ENCODE measurements at regions not wholly inside any gene's neighbourhood (a gene's known extent, or its start where the extent isn't known, plus 50 kb on each side); places are given as distances from the start of the nearest gene placed in this dataset.

DNA sequence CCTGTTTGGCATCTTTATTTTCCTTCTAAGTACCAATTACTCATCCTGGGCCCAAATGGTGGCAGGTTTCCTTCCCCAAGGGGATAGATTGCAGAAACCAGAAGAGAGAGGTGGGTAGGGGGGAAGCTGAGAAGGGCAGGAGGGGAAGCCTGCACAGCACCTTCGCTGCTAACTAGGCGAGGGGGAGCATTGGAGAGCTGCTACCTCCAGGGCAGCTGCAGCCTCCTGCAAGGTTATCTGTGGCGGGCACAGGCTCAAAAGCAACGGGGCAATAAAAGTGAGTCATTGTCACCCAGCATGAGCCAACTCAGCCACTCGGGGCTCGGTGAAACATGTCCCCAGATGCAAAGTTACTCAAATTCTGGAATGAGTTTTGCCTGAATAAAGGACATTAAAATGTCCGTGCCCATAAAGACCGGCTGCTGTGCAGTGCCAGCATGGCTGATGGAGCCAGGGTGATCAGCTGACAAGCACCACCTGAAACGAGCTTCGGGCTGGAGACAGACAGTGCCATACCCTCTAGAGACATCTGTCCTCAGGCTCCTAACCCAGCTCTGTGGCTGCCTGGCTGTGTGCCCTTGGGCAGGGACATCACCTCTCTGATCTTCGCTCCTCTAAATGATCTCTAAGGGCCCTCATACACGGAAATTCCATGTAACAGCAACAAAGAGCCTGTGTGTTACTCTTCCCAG is 68.1 kb upstream of the GRIN2A start:
- H3K9me2 ChIP-seq (ENCODE audit: insufficient read depth, low read length): no peaks in the 10 kb centered on the region
- H3K4me2 ChIP-seq (ENCODE audit: low read length): no peak overlapping the region
- H3K36me3 ChIP-seq (ENCODE audit: insufficient read depth, low read length): no peaks in the 10 kb centered on the region
- TF ChIP-seq, protein P1, sequence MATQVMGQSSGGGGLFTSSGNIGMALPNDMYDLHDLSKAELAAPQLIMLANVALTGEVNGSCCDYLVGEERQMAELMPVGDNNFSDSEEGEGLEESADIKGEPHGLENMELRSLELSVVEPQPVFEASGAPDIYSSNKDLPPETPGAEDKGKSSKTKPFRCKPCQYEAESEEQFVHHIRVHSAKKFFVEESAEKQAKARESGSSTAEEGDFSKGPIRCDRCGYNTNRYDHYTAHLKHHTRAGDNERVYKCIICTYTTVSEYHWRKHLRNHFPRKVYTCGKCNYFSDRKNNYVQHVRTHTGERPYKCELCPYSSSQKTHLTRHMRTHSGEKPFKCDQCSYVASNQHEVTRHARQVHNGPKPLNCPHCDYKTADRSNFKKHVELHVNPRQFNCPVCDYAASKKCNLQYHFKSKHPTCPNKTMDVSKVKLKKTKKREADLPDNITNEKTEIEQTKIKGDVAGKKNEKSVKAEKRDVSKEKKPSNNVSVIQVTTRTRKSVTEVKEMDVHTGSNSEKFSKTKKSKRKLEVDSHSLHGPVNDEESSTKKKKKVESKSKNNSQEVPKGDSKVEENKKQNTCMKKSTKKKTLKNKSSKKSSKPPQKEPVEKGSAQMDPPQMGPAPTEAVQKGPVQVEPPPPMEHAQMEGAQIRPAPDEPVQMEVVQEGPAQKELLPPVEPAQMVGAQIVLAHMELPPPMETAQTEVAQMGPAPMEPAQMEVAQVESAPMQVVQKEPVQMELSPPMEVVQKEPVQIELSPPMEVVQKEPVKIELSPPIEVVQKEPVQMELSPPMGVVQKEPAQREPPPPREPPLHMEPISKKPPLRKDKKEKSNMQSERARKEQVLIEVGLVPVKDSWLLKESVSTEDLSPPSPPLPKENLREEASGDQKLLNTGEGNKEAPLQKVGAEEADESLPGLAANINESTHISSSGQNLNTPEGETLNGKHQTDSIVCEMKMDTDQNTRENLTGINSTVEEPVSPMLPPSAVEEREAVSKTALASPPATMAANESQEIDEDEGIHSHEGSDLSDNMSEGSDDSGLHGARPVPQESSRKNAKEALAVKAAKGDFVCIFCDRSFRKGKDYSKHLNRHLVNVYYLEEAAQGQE (IDR thresholded peaks at IDR 0.05; ENCODE audit: borderline replicate concordance): no peak
- TF ChIP-seq MXI1 (conservative IDR thresholded peaks at IDR 0.05; ENCODE audit: poor library complexity, severe bottlenecking): no peak
- TF ChIP-seq EZH2 (IDR thresholded peaks at IDR 0.05; ENCODE audit: borderline replicate concordance, insufficient read depth, low read length, poor library complexity, severe bottlenecking): no peak
- TF ChIP-seq, protein P2, sequence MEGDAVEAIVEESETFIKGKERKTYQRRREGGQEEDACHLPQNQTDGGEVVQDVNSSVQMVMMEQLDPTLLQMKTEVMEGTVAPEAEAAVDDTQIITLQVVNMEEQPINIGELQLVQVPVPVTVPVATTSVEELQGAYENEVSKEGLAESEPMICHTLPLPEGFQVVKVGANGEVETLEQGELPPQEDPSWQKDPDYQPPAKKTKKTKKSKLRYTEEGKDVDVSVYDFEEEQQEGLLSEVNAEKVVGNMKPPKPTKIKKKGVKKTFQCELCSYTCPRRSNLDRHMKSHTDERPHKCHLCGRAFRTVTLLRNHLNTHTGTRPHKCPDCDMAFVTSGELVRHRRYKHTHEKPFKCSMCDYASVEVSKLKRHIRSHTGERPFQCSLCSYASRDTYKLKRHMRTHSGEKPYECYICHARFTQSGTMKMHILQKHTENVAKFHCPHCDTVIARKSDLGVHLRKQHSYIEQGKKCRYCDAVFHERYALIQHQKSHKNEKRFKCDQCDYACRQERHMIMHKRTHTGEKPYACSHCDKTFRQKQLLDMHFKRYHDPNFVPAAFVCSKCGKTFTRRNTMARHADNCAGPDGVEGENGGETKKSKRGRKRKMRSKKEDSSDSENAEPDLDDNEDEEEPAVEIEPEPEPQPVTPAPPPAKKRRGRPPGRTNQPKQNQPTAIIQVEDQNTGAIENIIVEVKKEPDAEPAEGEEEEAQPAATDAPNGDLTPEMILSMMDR (IDR thresholded peaks at IDR 0.05; ENCODE audit: poor library complexity, severe bottlenecking): no peak
- TF ChIP-seq POLR2AphosphoS5 (IDR thresholded peaks at IDR 0.05): no peak
- TF ChIP-seq RAD21 (conservative IDR thresholded peaks at IDR 0.05): no peak
- TF ChIP-seq TAF1 (IDR thresholded peaks at IDR 0.05; ENCODE audit: low read depth): no peak
- no peak for TF ChIP-seq EP300 (conservative IDR thresholded peaks at IDR 0.05; ENCODE audit: poor library complexity, severe bottlenecking)
- no peak for TF ChIP-seq SMC3 (conservative IDR thresholded peaks at IDR 0.05; ENCODE audit: poor library complexity)
- H3K79me2 ChIP-seq (replicated peaks; ENCODE audit: insufficient read depth, low read length): no peaks in the 10 kb centered on the region
- H3K27ac ChIP-seq (ENCODE audit: low read length): no peak overlapping the region
- H3K27me3 ChIP-seq (ENCODE audit: insufficient read depth, low read depth, low read length): no peaks in the 10 kb centered on the region
- no peak overlapping the region for H3K9ac ChIP-seq (ENCODE audit: low read length)
- H4K20me1 ChIP-seq (ENCODE audit: insufficient read depth): no peaks in the 10 kb centered on the region
- H3F3A ChIP-seq (ENCODE audit: insufficient read depth, low read length, poor library complexity, severe bottlenecking): no peaks in the 10 kb centered on the region
- H3K9me3 ChIP-seq (ENCODE audit: low read length): no peaks in the 10 kb centered on the region
- H2AFZ ChIP-seq (ENCODE audit: low read depth, low read length): no peak overlapping the region
- no peak overlapping the region for H3K4me3 ChIP-seq (ENCODE audit: low read length)

DNA sequence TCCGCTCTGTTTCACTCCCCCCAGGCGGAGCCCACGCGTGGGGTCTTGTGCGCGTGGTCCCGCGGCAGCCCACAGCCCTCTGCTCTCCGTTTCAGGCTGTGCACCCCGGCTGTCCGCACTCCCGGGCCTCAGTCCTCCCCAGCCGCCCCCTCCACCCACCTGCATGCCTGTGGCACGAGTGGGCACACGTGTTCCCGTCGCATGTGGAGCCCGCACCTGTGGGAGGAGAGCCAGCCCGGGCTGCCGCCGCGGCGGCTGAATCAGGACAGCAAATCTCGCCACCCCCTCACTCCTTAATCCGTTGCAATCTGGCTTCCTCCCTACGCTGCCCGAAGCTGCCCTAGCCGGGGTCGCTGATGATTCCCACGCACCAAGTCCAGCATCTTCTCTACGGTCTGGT is 69.9 kb upstream of the GRIN2A start:
- H3K9ac ChIP-seq (ENCODE audit: low read length): no peak overlapping the region
- no peaks in the 10 kb centered on the region for H4K20me1 ChIP-seq (ENCODE audit: insufficient read depth)
- no peak overlapping the region for H3K27ac ChIP-seq (ENCODE audit: low read length)
- no peaks in the 10 kb centered on the region for H3K9me2 ChIP-seq (ENCODE audit: insufficient read depth, low read length)
- no peaks in the 10 kb centered on the region for H3K27me3 ChIP-seq (ENCODE audit: insufficient read depth, low read depth, low read length)
- TF ChIP-seq EP300 (conservative IDR thresholded peaks at IDR 0.05; ENCODE audit: poor library complexity, severe bottlenecking) (no peak), EZH2 (IDR thresholded peaks at IDR 0.05; ENCODE audit: borderline replicate concordance, insufficient read depth, low read length, poor library complexity, severe bottlenecking) (no peak), RAD21 (conservative IDR thresholded peaks at IDR 0.05) (no peak), TAF1 (IDR thresholded peaks at IDR 0.05; ENCODE audit: low read depth) (no peak), MXI1 (conservative IDR thresholded peaks at IDR 0.05; ENCODE audit: poor library complexity, severe bottlenecking) (no peak), POLR2AphosphoS5 (IDR thresholded peaks at IDR 0.05) (no peak), SMC3 (conservative IDR thresholded peaks at IDR 0.05; ENCODE audit: poor library complexity) (no peak)
- TF ChIP-seq, protein P1 (IDR thresholded peaks at IDR 0.05; ENCODE audit: borderline replicate concordance): no peak
- TF ChIP-seq, protein P2 (IDR thresholded peaks at IDR 0.05; ENCODE audit: poor library complexity, severe bottlenecking): no peak
- H3K36me3 ChIP-seq (ENCODE audit: insufficient read depth, low read length): no peaks in the 10 kb centered on the region
- H3K4me3 ChIP-seq (ENCODE audit: low read length): no peak overlapping the region
- H3K4me2 ChIP-seq (ENCODE audit: low read length): no peak overlapping the region
- no peaks in the 10 kb centered on the region for H3K9me3 ChIP-seq (ENCODE audit: low read length)
- no peaks in the 10 kb centered on the region for H3K79me2 ChIP-seq (replicated peaks; ENCODE audit: insufficient read depth, low read length)
- no peaks in the 10 kb centered on the region for H3F3A ChIP-seq (ENCODE audit: insufficient read depth, low read length, poor library complexity, severe bottlenecking)
- no peak overlapping the region for H2AFZ ChIP-seq (ENCODE audit: low read depth, low read length)
